ENCODE measurements at regions not wholly inside any gene's neighbourhood (a gene's known extent, or its start where the extent isn't known, plus 50 kb on each side); places are given as distances from the start of the nearest gene placed in this dataset.

DNA sequence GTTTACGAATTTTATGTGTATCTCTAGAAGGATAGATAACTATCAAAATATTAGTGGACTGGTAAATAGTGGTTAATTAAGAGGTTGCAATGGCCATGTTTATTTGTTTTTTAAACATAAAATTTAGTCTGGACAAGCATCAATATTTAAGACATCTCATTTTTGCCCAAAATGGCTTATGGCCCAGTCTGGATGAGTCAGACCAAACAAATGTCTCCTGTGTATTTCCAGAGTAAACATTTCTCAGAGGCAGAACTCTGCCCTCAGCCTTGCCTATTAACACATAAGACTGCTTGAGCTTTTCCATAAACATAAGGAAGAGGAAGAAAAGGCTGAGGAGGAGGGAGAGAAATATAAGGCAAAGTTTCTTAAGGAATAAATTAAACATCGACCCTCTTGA is 277.1 kb upstream of the DIAPH2 start:
- no peaks in the 10 kb centered on the region for H3K79me2 ChIP-seq
- DNase-seq (ENCODE audit: low spot score): peak; percentile 55
- H3K4me2 ChIP-seq: peak overlapping the region; percentile 40
- peak overlapping the region; percentile 54 for H3K27ac ChIP-seq
- H3K9me3 ChIP-seq (ENCODE audit: low read depth): no peaks in the 10 kb centered on the region
- no peaks in the 10 kb centered on the region for H3K36me3 ChIP-seq (replicated peaks; ENCODE audit: insufficient read depth, low read depth)
- H2AFZ ChIP-seq: no peak overlapping the region
- no peak for TF ChIP-seq EZH2phosphoT487 (IDR thresholded peaks at IDR 0.05; ENCODE audit: low read depth, severe bottlenecking, unreplicated experiment)
- TF ChIP-seq, protein P1, sequence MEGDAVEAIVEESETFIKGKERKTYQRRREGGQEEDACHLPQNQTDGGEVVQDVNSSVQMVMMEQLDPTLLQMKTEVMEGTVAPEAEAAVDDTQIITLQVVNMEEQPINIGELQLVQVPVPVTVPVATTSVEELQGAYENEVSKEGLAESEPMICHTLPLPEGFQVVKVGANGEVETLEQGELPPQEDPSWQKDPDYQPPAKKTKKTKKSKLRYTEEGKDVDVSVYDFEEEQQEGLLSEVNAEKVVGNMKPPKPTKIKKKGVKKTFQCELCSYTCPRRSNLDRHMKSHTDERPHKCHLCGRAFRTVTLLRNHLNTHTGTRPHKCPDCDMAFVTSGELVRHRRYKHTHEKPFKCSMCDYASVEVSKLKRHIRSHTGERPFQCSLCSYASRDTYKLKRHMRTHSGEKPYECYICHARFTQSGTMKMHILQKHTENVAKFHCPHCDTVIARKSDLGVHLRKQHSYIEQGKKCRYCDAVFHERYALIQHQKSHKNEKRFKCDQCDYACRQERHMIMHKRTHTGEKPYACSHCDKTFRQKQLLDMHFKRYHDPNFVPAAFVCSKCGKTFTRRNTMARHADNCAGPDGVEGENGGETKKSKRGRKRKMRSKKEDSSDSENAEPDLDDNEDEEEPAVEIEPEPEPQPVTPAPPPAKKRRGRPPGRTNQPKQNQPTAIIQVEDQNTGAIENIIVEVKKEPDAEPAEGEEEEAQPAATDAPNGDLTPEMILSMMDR (IDR thresholded peaks at IDR 0.05; ENCODE audit: poor library complexity): no peak
- no peak for TF ChIP-seq EZH2 (IDR thresholded peaks at IDR 0.05; ENCODE audit: borderline replicate concordance)
- H3K4me3 ChIP-seq: no peak overlapping the region
- H3K27me3 ChIP-seq: no peaks in the 10 kb centered on the region
- no peaks in the 10 kb centered on the region for H3K9me2 ChIP-seq (replicated peaks; ENCODE audit: insufficient read depth)
- 50% methylated on average over 2 of the region's 2 CpGs for WGBS (ENCODE audit: low lambda C conversion rate, missing lambda C conversion rate)
- peaks cover 11% of the 10 kb centered on the region for H3K4me1 ChIP-seq (ENCODE audit: insufficient read depth)
- H4K20me1 ChIP-seq (ENCODE audit: insufficient read depth, poor library complexity, severe bottlenecking): no peaks in the 10 kb centered on the region

- H2AFZ ChIP-seq: no peak overlapping the region
Observed at GRCh38 chrX:96407981-96408380, 276.7 kb upstream of the DIAPH2 start.

GRCh38 chrX:96410927-96411326 is 273.7 kb upstream of the DIAPH2 start:
- Histone ChIP-seq H3K4me1 (ENCODE audit: insufficient read depth) (peaks cover 11% of the 10 kb centered on the region), H3K9me2 (replicated peaks; ENCODE audit: insufficient read depth) (no peaks in the 10 kb centered on the region), H3K4me3 (no peak overlapping the region), H3K27me3 (no peaks in the 10 kb centered on the region), H4K20me1 (ENCODE audit: insufficient read depth, poor library complexity, severe bottlenecking) (no peaks in the 10 kb centered on the region), H3K9me3 (ENCODE audit: low read depth) (no peaks in the 10 kb centered on the region), H2AFZ (no peak overlapping the region), H3K36me3 (replicated peaks; ENCODE audit: insufficient read depth, low read depth) (no peaks in the 10 kb centered on the region), H3K4me2 (no peak overlapping the region), H3K27ac (no peak overlapping the region), H3K79me2 (no peaks in the 10 kb centered on the region)
- WGBS (ENCODE audit: low lambda C conversion rate, missing lambda C conversion rate): 78% methylated on average over 2 of the region's 2 CpGs
- TF ChIP-seq EZH2phosphoT487 (IDR thresholded peaks at IDR 0.05; ENCODE audit: low read depth, severe bottlenecking, unreplicated experiment) (no peak), EZH2 (IDR thresholded peaks at IDR 0.05; ENCODE audit: borderline replicate concordance) (no peak)
- TF ChIP-seq, protein P1 (IDR thresholded peaks at IDR 0.05; ENCODE audit: poor library complexity): no peak
- no peak for DNase-seq (ENCODE audit: low spot score)

More at GRCh38 chrX:96407981-96408380, 276.7 kb upstream of the DIAPH2 start:
- H3K27me3 ChIP-seq: no peaks in the 10 kb centered on the region
- no peak for DNase-seq (ENCODE audit: low spot score)
- H3K4me1 ChIP-seq (ENCODE audit: insufficient read depth): peaks cover 11% of the 10 kb centered on the region
- H3K36me3 ChIP-seq (replicated peaks; ENCODE audit: insufficient read depth, low read depth): no peaks in the 10 kb centered on the region
- no peaks in the 10 kb centered on the region for H3K9me2 ChIP-seq (replicated peaks; ENCODE audit: insufficient read depth)
- no peaks in the 10 kb centered on the region for H3K9me3 ChIP-seq (ENCODE audit: low read depth)
- 67% methylated on average over 2 of the region's 2 CpGs for WGBS (ENCODE audit: low lambda C conversion rate, missing lambda C conversion rate)
- no peak overlapping the region for H3K4me3 ChIP-seq
- TF ChIP-seq, protein P1 (IDR thresholded peaks at IDR 0.05; ENCODE audit: poor library complexity): no peak
- TF ChIP-seq EZH2 (IDR thresholded peaks at IDR 0.05; ENCODE audit: borderline replicate concordance): no peak
- TF ChIP-seq EZH2phosphoT487 (IDR thresholded peaks at IDR 0.05; ENCODE audit: low read depth, severe bottlenecking, unreplicated experiment): no peak
- no peak overlapping the region for H3K4me2 ChIP-seq
- H3K27ac ChIP-seq: peak overlapping the region; percentile 38
- H4K20me1 ChIP-seq (ENCODE audit: insufficient read depth, poor library complexity, severe bottlenecking): no peaks in the 10 kb centered on the region
- no peaks in the 10 kb centered on the region for H3K79me2 ChIP-seq

DNA sequence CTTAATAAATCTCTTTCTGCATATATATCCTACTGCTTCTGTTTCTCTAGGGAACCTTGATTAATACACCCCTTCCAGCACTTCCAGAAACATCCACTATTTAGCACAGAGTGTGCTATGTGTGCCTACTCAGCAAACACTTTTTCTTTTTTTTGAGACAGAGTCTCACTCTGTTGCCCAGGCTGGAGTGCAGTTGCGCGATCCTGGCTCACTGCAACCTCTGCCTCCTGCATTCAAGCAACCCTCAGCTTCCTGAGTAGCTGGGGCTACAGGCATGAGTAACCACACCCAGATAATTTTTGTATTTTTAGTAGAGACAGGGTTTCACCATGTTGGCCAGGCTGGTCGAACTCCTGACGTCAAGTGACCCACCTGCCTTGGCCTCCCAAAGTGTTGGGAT is 266.9 kb upstream of the DIAPH2 start:
- Histone ChIP-seq H3K4me2 (no peak overlapping the region), H3K4me3 (no peak overlapping the region), H3K27ac (no peak overlapping the region), H3K36me3 (replicated peaks; ENCODE audit: insufficient read depth, low read depth) (no peaks in the 10 kb centered on the region), H3K79me2 (no peaks in the 10 kb centered on the region), H3K9me2 (replicated peaks; ENCODE audit: insufficient read depth) (no peaks in the 10 kb centered on the region), H4K20me1 (ENCODE audit: insufficient read depth, poor library complexity, severe bottlenecking) (no peaks in the 10 kb centered on the region), H3K4me1 (ENCODE audit: insufficient read depth) (no peaks in the 10 kb centered on the region), H3K27me3 (no peaks in the 10 kb centered on the region), H3K9me3 (ENCODE audit: low read depth) (no peaks in the 10 kb centered on the region), H2AFZ (no peak overlapping the region)
- no peak for DNase-seq (ENCODE audit: low spot score)
- WGBS (ENCODE audit: low lambda C conversion rate, missing lambda C conversion rate): 85% methylated on average over 4 of the region's 4 CpGs
- TF ChIP-seq, protein P1 (IDR thresholded peaks at IDR 0.05; ENCODE audit: poor library complexity): no peak
- no peak for TF ChIP-seq EZH2 (IDR thresholded peaks at IDR 0.05; ENCODE audit: borderline replicate concordance)
- no peak for TF ChIP-seq EZH2phosphoT487 (IDR thresholded peaks at IDR 0.05; ENCODE audit: low read depth, severe bottlenecking, unreplicated experiment)
